ENCODE measurements at regions not wholly inside any gene's neighbourhood (a gene's known extent, or its start where the extent isn't known, plus 50 kb on each side); places are given as distances from the start of the nearest gene placed in this dataset.
A peak's percentile ranks its signal among the peaks of the same experiment; 100 is the strongest.

DNA sequence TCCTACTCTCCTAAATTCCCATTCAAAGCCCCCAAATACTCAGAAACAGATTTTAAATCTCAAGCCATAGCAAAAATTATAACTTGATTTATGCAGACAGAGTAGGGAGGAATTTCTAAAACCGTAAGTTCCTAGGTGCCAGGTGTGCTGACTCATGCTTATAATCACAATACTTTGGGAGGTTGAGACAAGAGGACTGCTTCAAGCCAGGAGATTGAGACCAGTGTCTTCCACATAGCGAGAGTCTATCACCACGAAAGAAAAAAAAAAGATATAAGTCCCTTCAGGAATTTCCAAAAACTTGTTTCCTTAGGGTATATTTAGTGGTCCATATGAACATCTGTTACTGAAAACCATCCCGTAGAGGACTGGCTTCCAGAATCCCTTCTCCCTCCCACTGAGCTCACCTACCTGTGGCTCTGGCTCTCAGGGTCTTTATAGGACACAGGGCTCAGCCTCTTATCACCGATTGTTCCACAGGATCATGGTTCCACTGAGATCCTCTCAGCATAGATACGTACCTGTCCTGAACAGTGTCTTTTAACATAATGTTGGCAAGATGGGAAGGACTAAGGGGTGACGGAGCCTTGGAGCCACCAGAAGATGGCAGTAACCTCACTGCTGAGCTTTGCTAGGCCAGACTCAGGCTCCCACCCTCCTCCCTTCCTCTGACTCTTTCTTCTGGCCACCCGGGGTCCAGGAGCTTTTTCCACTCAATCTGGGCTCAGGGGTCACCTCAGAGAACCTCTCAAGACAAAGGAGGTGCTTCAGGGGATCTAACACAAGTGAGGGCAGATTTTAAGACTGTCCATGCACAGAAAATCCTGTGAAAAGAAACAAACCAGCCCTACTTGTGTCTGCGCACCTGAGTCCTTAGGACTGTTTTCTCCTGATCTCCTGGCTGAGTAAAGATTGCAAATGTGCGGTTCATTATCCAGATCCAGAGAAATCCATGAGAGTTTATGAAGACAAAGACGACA, 117.5 kb upstream of the TOP3B start:
- Histone ChIP-seq H3K4me1 (ENCODE audit: insufficient read depth, low read length, poor library complexity, severe bottlenecking) (no peaks in the 10 kb centered on the region), H3K36me3 (ENCODE audit: insufficient read depth, low read length, poor library complexity, severe bottlenecking) (no peaks in the 10 kb centered on the region), H3K9me3 (ENCODE audit: low read depth, low read length, poor library complexity, severe bottlenecking) (no peaks in the 10 kb centered on the region), H3K27me3 (replicated peaks; ENCODE audit: insufficient read depth, low read depth, low read length, poor library complexity) (peaks cover 35% of the 10 kb centered on the region), H3K27ac (ENCODE audit: low read depth, low read length, poor library complexity, severe bottlenecking) (no peak overlapping the region), H3K4me3 (ENCODE audit: low read depth, low read length, poor library complexity, severe bottlenecking) (no peak overlapping the region)
- POLR2A ChIA-PET (ENCODE audit: low non-redundant PET): no interaction called here
- TF ChIP-seq, protein P1, sequence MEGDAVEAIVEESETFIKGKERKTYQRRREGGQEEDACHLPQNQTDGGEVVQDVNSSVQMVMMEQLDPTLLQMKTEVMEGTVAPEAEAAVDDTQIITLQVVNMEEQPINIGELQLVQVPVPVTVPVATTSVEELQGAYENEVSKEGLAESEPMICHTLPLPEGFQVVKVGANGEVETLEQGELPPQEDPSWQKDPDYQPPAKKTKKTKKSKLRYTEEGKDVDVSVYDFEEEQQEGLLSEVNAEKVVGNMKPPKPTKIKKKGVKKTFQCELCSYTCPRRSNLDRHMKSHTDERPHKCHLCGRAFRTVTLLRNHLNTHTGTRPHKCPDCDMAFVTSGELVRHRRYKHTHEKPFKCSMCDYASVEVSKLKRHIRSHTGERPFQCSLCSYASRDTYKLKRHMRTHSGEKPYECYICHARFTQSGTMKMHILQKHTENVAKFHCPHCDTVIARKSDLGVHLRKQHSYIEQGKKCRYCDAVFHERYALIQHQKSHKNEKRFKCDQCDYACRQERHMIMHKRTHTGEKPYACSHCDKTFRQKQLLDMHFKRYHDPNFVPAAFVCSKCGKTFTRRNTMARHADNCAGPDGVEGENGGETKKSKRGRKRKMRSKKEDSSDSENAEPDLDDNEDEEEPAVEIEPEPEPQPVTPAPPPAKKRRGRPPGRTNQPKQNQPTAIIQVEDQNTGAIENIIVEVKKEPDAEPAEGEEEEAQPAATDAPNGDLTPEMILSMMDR (conservative IDR thresholded peaks at IDR 0.05; ENCODE audit: low read depth, low read length): peak; percentile 54
- no peak for TF ChIP-seq EZH2 (IDR thresholded peaks at IDR 0.05; ENCODE audit: borderline replicate concordance, low read depth, low read length, poor library complexity, severe bottlenecking)
- no peak for DNase-seq (ENCODE audit: low spot score)
- BruUV-seq (replicated peaks): no TSS peak
- CTCF ChIA-PET: interaction anchor here (1.0 kb wide), 1 partner anchor 11 kb away, joined by 7 read pairs; no protein-coding TSS in a partner anchor
- intact Hi-C loops (cut with micrococcal nuclease; ENCODE audit: unreplicated experiment): no loop called here

DNA sequence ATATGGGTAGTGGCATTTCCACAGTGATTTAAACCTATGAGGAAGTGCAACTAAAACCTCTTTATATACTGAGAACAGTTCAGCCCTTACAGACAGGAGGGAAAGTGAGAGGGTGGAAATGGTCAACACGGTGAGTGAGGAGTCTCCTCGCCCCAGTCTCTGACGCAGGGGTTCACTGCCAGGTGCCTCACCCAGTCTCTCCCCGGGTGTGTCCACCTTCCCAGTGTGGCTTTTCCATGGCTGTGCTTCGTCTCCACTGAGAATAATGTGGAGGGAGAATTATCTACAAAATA, 116.6 kb upstream of the TOP3B start:
- ChIA-PET CTCF (no interaction called here), POLR2A (ENCODE audit: low non-redundant PET) (no interaction called here)
- intact Hi-C loops (cut with micrococcal nuclease; ENCODE audit: unreplicated experiment): no loop called here
- no peak overlapping the region for H3K4me3 ChIP-seq (ENCODE audit: low read depth, low read length, poor library complexity, severe bottlenecking)
- no peaks in the 10 kb centered on the region for H3K9me3 ChIP-seq (ENCODE audit: low read depth, low read length, poor library complexity, severe bottlenecking)
- no TSS peak for BruUV-seq (replicated peaks)
- H3K4me1 ChIP-seq (ENCODE audit: insufficient read depth, low read length, poor library complexity, severe bottlenecking): no peaks in the 10 kb centered on the region
- no peaks in the 10 kb centered on the region for H3K36me3 ChIP-seq (ENCODE audit: insufficient read depth, low read length, poor library complexity, severe bottlenecking)
- H3K27me3 ChIP-seq (replicated peaks; ENCODE audit: insufficient read depth, low read depth, low read length, poor library complexity): peaks cover 45% of the 10 kb centered on the region
- H3K27ac ChIP-seq (ENCODE audit: low read depth, low read length, poor library complexity, severe bottlenecking): no peak overlapping the region
- TF ChIP-seq, protein P1 (conservative IDR thresholded peaks at IDR 0.05; ENCODE audit: low read depth, low read length): no peak
- no peak for TF ChIP-seq EZH2 (IDR thresholded peaks at IDR 0.05; ENCODE audit: borderline replicate concordance, low read depth, low read length, poor library complexity, severe bottlenecking)
- no peak for DNase-seq (ENCODE audit: low spot score)

DNA sequence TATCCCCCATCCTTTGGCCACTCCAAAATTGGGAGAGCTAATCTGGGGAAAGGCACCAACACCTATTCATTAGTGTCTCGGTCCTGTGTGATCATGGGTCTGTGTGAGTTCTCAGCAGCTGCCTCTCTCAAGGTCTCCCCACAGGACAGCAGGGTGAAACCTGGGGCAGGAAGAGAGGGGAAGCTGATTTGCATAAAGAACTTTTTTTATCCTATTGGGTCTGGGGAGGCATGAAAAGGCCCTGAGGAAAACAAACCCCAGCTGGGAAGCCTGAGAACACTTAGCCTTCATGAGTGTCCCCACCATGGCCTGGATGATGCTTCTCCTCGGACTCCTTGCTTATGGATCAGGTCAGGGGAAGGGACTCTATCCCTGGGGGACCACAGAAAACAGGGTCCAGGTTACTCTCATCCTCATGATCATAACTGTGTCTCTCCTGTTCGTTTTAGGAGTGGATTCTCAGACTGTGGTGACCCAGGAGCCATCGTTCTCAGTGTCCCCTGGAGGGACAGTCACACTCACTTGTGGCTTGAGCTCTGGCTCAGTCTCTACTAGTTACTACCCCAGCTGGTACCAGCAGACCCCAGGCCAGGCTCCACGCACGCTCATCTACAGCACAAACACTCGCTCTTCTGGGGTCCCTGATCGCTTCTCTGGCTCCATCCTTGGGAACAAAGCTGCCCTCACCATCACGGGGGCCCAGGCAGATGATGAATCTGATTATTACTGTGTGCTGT, 116.0 kb upstream of the TOP3B start:
- intact Hi-C loops (cut with micrococcal nuclease; ENCODE audit: unreplicated experiment): no loop called here
- Histone ChIP-seq H3K4me3 (ENCODE audit: low read depth, low read length, poor library complexity, severe bottlenecking) (no peak overlapping the region), H3K9me3 (ENCODE audit: low read depth, low read length, poor library complexity, severe bottlenecking) (no peaks in the 10 kb centered on the region), H3K36me3 (ENCODE audit: insufficient read depth, low read length, poor library complexity, severe bottlenecking) (no peaks in the 10 kb centered on the region), H3K27ac (ENCODE audit: low read depth, low read length, poor library complexity, severe bottlenecking) (no peak overlapping the region), H3K4me1 (ENCODE audit: insufficient read depth, low read length, poor library complexity, severe bottlenecking) (no peaks in the 10 kb centered on the region), H3K27me3 (replicated peaks; ENCODE audit: insufficient read depth, low read depth, low read length, poor library complexity) (peaks cover 50% of the 10 kb centered on the region)
- no peak for TF ChIP-seq EZH2 (IDR thresholded peaks at IDR 0.05; ENCODE audit: borderline replicate concordance, low read depth, low read length, poor library complexity, severe bottlenecking)
- TF ChIP-seq, protein P1 (conservative IDR thresholded peaks at IDR 0.05; ENCODE audit: low read depth, low read length): no peak
- DNase-seq (ENCODE audit: low spot score): no peak
- POLR2A ChIA-PET (ENCODE audit: low non-redundant PET): no interaction called here
- BruUV-seq (replicated peaks): no TSS peak
- CTCF ChIA-PET: no interaction called here

Measured in A673 (cell line).